ENCODE measurements at regions not wholly inside any gene's neighbourhood (a gene's known extent, or its start where the extent isn't known, plus 50 kb on each side); places are given as distances from the start of the nearest gene placed in this dataset.

GRCh38 chr3:25854214-25854613 lies 64.3 kb downstream of the OXSM start:
- no peak overlapping the region for H3K4me3 ChIP-seq
- TF ChIP-seq BRCA1 (IDR thresholded peaks at IDR 0.05) (no peak), BRCA1 (CRISPR knock-in tag; IDR thresholded peaks at IDR 0.05) (no peak)
- no peaks in the 10 kb centered on the region for H3K36me3 ChIP-seq (ENCODE audit: control insufficient read depth, insufficient read depth, low read length)
- 0% methylated on average over 1 of the region's 1 CpG for WGBS (ENCODE audit: insufficient coverage, low coverage, missing lambda C conversion rate)
- H3K79me2 ChIP-seq (ENCODE audit: control insufficient read depth, insufficient read depth, low read length), result no peaks in the 10 kb centered on the region
- no peak overlapping the region for H3K27ac ChIP-seq (ENCODE audit: extremely low read depth, low read depth, low read length)
- FAIRE-seq (no peak), ATAC-seq (no peak), DNase-seq (ENCODE audit: extremely low read depth in 1 of 4, low spot score in 3 of 4) (no peak)
- no peaks in the 10 kb centered on the region for H3K9me3 ChIP-seq (replicated peaks; ENCODE audit: control insufficient read depth, insufficient read depth, low read depth, low read length)
- CTCF ChIA-PET (ENCODE audit: low intra/inter-chr PET ratio), result no interaction called here
- intact Hi-C loops (cut with micrococcal nuclease), result no loop called here
- no TSS peak for BruUV-seq (replicated peaks)
- no peak overlapping the region for H3K4me2 ChIP-seq (ENCODE audit: insufficient read depth, low read length)
- H3K9me1 ChIP-seq (ENCODE audit: control insufficient read depth, insufficient read depth, low read length), result no peaks in the 10 kb centered on the region
- no peak overlapping the region for H3K9ac ChIP-seq (ENCODE audit: insufficient read depth in 1 of 2, low read depth in 2 of 2, low read length in 2 of 2)
- H2AFZ ChIP-seq (ENCODE audit: low read depth, low read length), result no peak overlapping the region
- no peaks in the 10 kb centered on the region for H3K27me3 ChIP-seq (ENCODE audit: control insufficient read depth in 2 of 2, insufficient read depth in 2 of 2, low read length in 2 of 2)
- POLR2A ChIA-PET, result interaction anchor here (0.6 to 1.0 kb wide), 3 partner anchors 19 to 52 kb away, joined by 3 read pairs; no protein-coding TSS in a partner anchor
- peaks cover 0 to 3% of the 10 kb centered on the region in 2 experiments; a peak in 1 of 5 replicates for H3K4me1 ChIP-seq (replicated peaks in 1 of 2; ENCODE audit: control insufficient read depth in 2 of 2, insufficient read depth in 2 of 2, low read length in 2 of 2)
- no peaks in the 10 kb centered on the region for H4K20me1 ChIP-seq (replicated peaks; ENCODE audit: control insufficient read depth, insufficient read depth, low read length)
- in situ Hi-C loops (cut with MboI), result loop anchor here (10.0 kb wide), 1 partner anchor 209 kb away; no protein-coding TSS in a partner anchor

- intact Hi-C loops (cut with micrococcal nuclease), result no loop called here
- Histone ChIP-seq H2AFZ (ENCODE audit: low read depth, low read length) (no peak overlapping the region), H4K20me1 (replicated peaks; ENCODE audit: control insufficient read depth, insufficient read depth, low read length) (no peaks in the 10 kb centered on the region), H3K9me3 (replicated peaks; ENCODE audit: control insufficient read depth, insufficient read depth, low read depth, low read length) (no peaks in the 10 kb centered on the region), H3K4me2 (ENCODE audit: insufficient read depth, low read length) (no peak overlapping the region), H3K9me1 (ENCODE audit: control insufficient read depth, insufficient read depth, low read length) (no peaks in the 10 kb centered on the region), H3K9ac (ENCODE audit: insufficient read depth in 1 of 2, low read depth in 2 of 2, low read length in 2 of 2) (no peak overlapping the region), H3K27ac (ENCODE audit: extremely low read depth, low read depth, low read length) (no peak overlapping the region), H3K4me3 (no peak overlapping the region), H3K4me1 (replicated peaks in 1 of 2; ENCODE audit: control insufficient read depth in 2 of 2, insufficient read depth in 2 of 2, low read length in 2 of 2) (peaks cover 0 to 3% of the 10 kb centered on the region in 2 experiments; a peak in 1 of 5 replicates), H3K79me2 (ENCODE audit: control insufficient read depth, insufficient read depth, low read length) (no peaks in the 10 kb centered on the region), H3K27me3 (ENCODE audit: control insufficient read depth in 2 of 2, insufficient read depth in 2 of 2, low read length in 2 of 2) (no peaks in the 10 kb centered on the region), H3K36me3 (ENCODE audit: control insufficient read depth, insufficient read depth, low read length) (no peaks in the 10 kb centered on the region)
- WGBS (ENCODE audit: insufficient coverage, low coverage, missing lambda C conversion rate), result 0% methylated on average over 3 of the region's 3 CpGs
- in situ Hi-C loops (cut with MboI), result loop anchor here (10.0 kb wide), 1 partner anchor 210 kb away; no protein-coding TSS in a partner anchor
- ChIA-PET CTCF (ENCODE audit: low intra/inter-chr PET ratio) (no interaction called here), POLR2A (interaction anchor here (0.6 to 1.0 kb wide), 4 partner anchors 10 to 52 kb away, joined by 3 read pairs; no protein-coding TSS in a partner anchor)
- TF ChIP-seq MAFG (tag; conservative IDR thresholded peaks at IDR 0.05), result 0 out of 2 replicates have a peak, but pooled peaks have one; percentile 14
- peak; percentile 53; the same call in 1 of the 2 replicates for TF ChIP-seq NFE2 (IDR thresholded peaks at IDR 0.05; ENCODE audit: low read depth)
- TF ChIP-seq ETV6 (IDR thresholded peaks at IDR 0.05; ENCODE audit: borderline replicate concordance in 1 of 2, low read depth in 2 of 2, low read length in 1 of 2), result no peak
- TF ChIP-seq ETV6 (CRISPR knock-in tag; IDR thresholded peaks at IDR 0.05; ENCODE audit: borderline replicate concordance), result no peak
- no peak for TF ChIP-seq MAFK (IDR thresholded peaks at IDR 0.05; ENCODE audit: low read length)
- DNase-seq (ENCODE audit: extremely low read depth in 1 of 4, low spot score in 3 of 4) (peak in 1 of 4 experiments; percentile 34), FAIRE-seq (no peak), ATAC-seq (peak; percentile 58)
- no TSS peak for BruUV-seq (replicated peaks)
These were observed 64.7 kb downstream of the OXSM start for GRCh38 chr3:25854635-25855034.

Data from K562 (cell line).